ENCODE measurements at regions not wholly inside any gene's neighbourhood (a gene's known extent, or its start where the extent isn't known, plus 50 kb on each side); places are given as distances from the start of the nearest gene placed in this dataset.
"Not testable (repeated sequence)": the region's sequence is repeated elsewhere in the genome, so short reads cannot be mapped to it uniquely, and the experiment has no call there.

- intact Hi-C loops (cut with DNase I): loop anchor here in 1 of 2 donors (5.0 kb wide), 1 partner anchor 119 kb away; no protein-coding TSS in a partner anchor
- no peak overlapping the region for H3K4me3 ChIP-seq
- no peaks in the 10 kb centered on the region for H3K4me1 ChIP-seq (replicated peaks in 1 of 2)
- no peak overlapping the region for H3K27ac ChIP-seq
- TF ChIP-seq POLR2A (IDR thresholded peaks at IDR 0.05): no peak
- H3K9me3 ChIP-seq (replicated peaks in 1 of 3): no peaks in the 10 kb centered on the region
- 73 to 93% (median 89%) methylated on average over 3 to 15 of the region's 15 CpGs for whole genome bisulfite sequencing, 4 donors
- no peak for DNase-seq
- no peaks in the 10 kb centered on the region for H3K36me3 ChIP-seq (replicated peaks in 1 of 2)
- H3K27me3 ChIP-seq: no peaks in the 10 kb centered on the region
These were observed 62.0 kb downstream of the TMEM121 start for GRCh38 chr14:105588236-105588860.

- no peaks in the 10 kb centered on the region for H3K9me3 ChIP-seq (replicated peaks in 1 of 3)
- TF ChIP-seq POLR2A (IDR thresholded peaks at IDR 0.05) (no peak), CTCF (IDR thresholded peaks at IDR 0.05) (no peak)
- intact Hi-C loops (cut with DNase I): loop anchor here in 1 of 2 donors (5.0 kb wide), 1 partner anchor 118 kb away; no protein-coding TSS in a partner anchor
- no peak overlapping the region for H3K27ac ChIP-seq
- no peaks in the 10 kb centered on the region for H3K36me3 ChIP-seq (replicated peaks in 1 of 2)
- DNase-seq: no peak
- H3K4me1 ChIP-seq (replicated peaks in 1 of 2): no peaks in the 10 kb centered on the region
- 81 to 97% methylated on average over 2 of the region's 2 CpGs; no CpG with 5 or more reads in 2 of the 4 donors for WGBS, 4 donors
- H3K4me3 ChIP-seq: no peak overlapping the region
- no peaks in the 10 kb centered on the region for H3K27me3 ChIP-seq
These were observed 63.0 kb downstream of the TMEM121 start for GRCh38 chr14:105589161-105589925.

GRCh38 chr14:105589926-105590185, 63.5 kb downstream of the TMEM121 start:
- not testable (repeated sequence) for H3K4me3 ChIP-seq; H3K36me3 ChIP-seq (replicated peaks in 1 of 2); DNase-seq; H3K4me1 ChIP-seq (replicated peaks in 1 of 2); H3K27ac ChIP-seq; H3K9me3 ChIP-seq (replicated peaks in 1 of 3); H3K27me3 ChIP-seq
- intact Hi-C loops (cut with DNase I): loop anchor here in 1 of 2 donors (5.0 kb wide), 1 partner anchor 117 kb away; no protein-coding TSS in a partner anchor
- 63 to 78% (median 68%) methylated on average over 3 to 4 of the region's 4 CpGs; no CpG with 5 or more reads in 1 of the 4 donors for WGBS, 4 donors

- intact Hi-C loops (cut with DNase I): no loop called here
- no peak overlapping the region for H3K4me3 ChIP-seq
- no peak for DNase-seq
- no peaks in the 10 kb centered on the region for H3K9me3 ChIP-seq (replicated peaks in 1 of 3)
- TF ChIP-seq CTCF (IDR thresholded peaks at IDR 0.05) (no peak), POLR2A (IDR thresholded peaks at IDR 0.05) (no peak)
- WGBS, 4 donors: 90 to 100% (median 94%) methylated on average over 1 to 4 of the region's 4 CpGs; no CpG with 5 or more reads in 1 of the 4 donors
- H3K27ac ChIP-seq: no peak overlapping the region
- H3K27me3 ChIP-seq: no peaks in the 10 kb centered on the region
- H3K36me3 ChIP-seq (replicated peaks in 1 of 2): no peaks in the 10 kb centered on the region
- H3K4me1 ChIP-seq (replicated peaks in 1 of 2): no peaks in the 10 kb centered on the region
These were observed 64.7 kb downstream of the TMEM121 start for GRCh38 chr14:105591052-105591451.

GRCh38 chr14:105591792-105592341, 65.5 kb downstream of the TMEM121 start:
- H3K4me3 ChIP-seq; H3K4me1 ChIP-seq (replicated peaks in 1 of 2); H3K9me3 ChIP-seq (replicated peaks in 1 of 3); H3K36me3 ChIP-seq (replicated peaks in 1 of 2); H3K27me3 ChIP-seq; intact Hi-C loops (cut with DNase I); H3K27ac ChIP-seq; DNase-seq: not testable (repeated sequence)
- WGBS, 4 donors: 87 to 92% (median 90%) methylated on average over 8 to 27 of the region's 27 CpGs; no CpG with 5 or more reads in 1 of the 4 donors

- H3K27me3 ChIP-seq; H3K27ac ChIP-seq; H3K9me3 ChIP-seq (replicated peaks in 1 of 3); intact Hi-C loops (cut with DNase I); DNase-seq; H3K4me1 ChIP-seq (replicated peaks in 1 of 2); H3K36me3 ChIP-seq (replicated peaks in 1 of 2); H3K4me3 ChIP-seq: not testable (repeated sequence)
- 77 to 93% (median 88%) methylated on average over 1 to 6 of the region's 13 CpGs for WGBS, 4 donors
These were observed 66.3 kb downstream of the TMEM121 start for GRCh38 chr14:105592646-105593045.

GRCh38 chr14:105595346-105595745, 69.0 kb downstream of the TMEM121 start:
- 81 to 100% (median 88%) methylated on average over 2 to 11 of the region's 21 CpGs; no CpG with 5 or more reads in 1 of the 4 donors for WGBS, 4 donors
- not testable (repeated sequence) for H3K4me1 ChIP-seq (replicated peaks in 1 of 2)

GRCh38 chr14:105596374-105596773, 70.0 kb downstream of the TMEM121 start:
- WGBS, 4 donors: 38 to 50% (median 48%) methylated on average over 5 to 6 of the region's 6 CpGs
- H3K4me3 ChIP-seq; DNase-seq; H3K27me3 ChIP-seq; H3K36me3 ChIP-seq (replicated peaks in 1 of 2); intact Hi-C loops (cut with DNase I); H3K4me1 ChIP-seq (replicated peaks in 1 of 2); H3K27ac ChIP-seq; H3K9me3 ChIP-seq (replicated peaks in 1 of 3): not testable (repeated sequence)

More at GRCh38 chr14:105595346-105595745, 69.0 kb downstream of the TMEM121 start:
- DNase-seq; H3K9me3 ChIP-seq (replicated peaks in 1 of 3); H3K27ac ChIP-seq; H3K36me3 ChIP-seq (replicated peaks in 1 of 2); intact Hi-C loops (cut with DNase I); H3K4me3 ChIP-seq; H3K27me3 ChIP-seq: not testable (repeated sequence)
